OCI-LY7 (cell line): ENCODE measurements at regions not wholly inside any gene's neighbourhood (a gene's known extent, or its start where the extent isn't known, plus 50 kb on each side); places are given as distances from the start of the nearest gene placed in this dataset.

ENCODE experiments used
- BruUV-seq: library from RNA; stranded (reverse); fragments of 400-500 nt; replicated peaks from 2 replicates; lab custom pipeline; 2021; lab: Mats Ljungman, UMichigan
- CTCF ChIA-PET: fragments of 300-600 bp; sonication (Branson Sonifier 250); formaldehyde crosslinking; loops from one replicate; lab custom pipeline; 2022; ENCODE audit warnings: antibody characterized with exemption; ENCODE audit not compliant: unreplicated experiment; lab: Charles Lee
- POLR2A ChIA-PET: fragments of 300-600 bp; sonication (Branson Sonifier 250); formaldehyde crosslinking; loops from one replicate; lab custom pipeline; 2022; ENCODE audit warnings: antibody characterized with exemption; lab: Charles Lee
- DNase-seq: peaks from one replicate; pipeline ENCODE4 v3.0.0-alpha.2; 2015; ENCODE audit warnings: low spot score
- H2AFZ ChIP-seq: fragments of 200-600 bp; sonication (generic), shearing (Covaris generic); 2 replicates; pipeline ENCODE4 v1.6.1; 2014; ENCODE audit warnings: mild to moderate bottlenecking, antibody characterized with exemption, low read length, moderate library complexity
- H3K27ac ChIP-seq: fragments of 200-600 bp; sonication (generic); 2 replicates; pipeline ENCODE4 v1.5.1; 2014; ENCODE audit warnings: mixed run types, low read depth, mild to moderate bottlenecking, moderate library complexity, low read length, inconsistent platforms; ENCODE audit not compliant: poor library complexity, severe bottlenecking
- H3K36me3 ChIP-seq: fragments of 200-600 bp; sonication (generic); 2 replicates; pipeline ENCODE4 v1.6.1; 2014; ENCODE audit warnings: mild to moderate bottlenecking, antibody characterized with exemption, low read length, moderate library complexity, mixed read lengths; ENCODE audit not compliant: insufficient read depth
- H3K4me1 ChIP-seq: fragments of 200-600 bp; sonication (generic); 2 replicates; pipeline ENCODE4 v1.5.1; 2014; ENCODE audit warnings: mild to moderate bottlenecking, low read length; ENCODE audit not compliant: insufficient read depth, poor library complexity, severe bottlenecking
- H3K4me2 ChIP-seq: fragments of 200-600 bp; sonication (generic); 2 replicates; pipeline ENCODE4 v1.6.1; 2014; ENCODE audit warnings: mild to moderate bottlenecking, low read length
- H3K4me3 ChIP-seq: fragments of 200-600 bp; sonication (generic); 2 replicates; pipeline ENCODE4 v1.5.1; 2014; ENCODE audit warnings: mild to moderate bottlenecking, low read depth, low read length; ENCODE audit not compliant: poor library complexity, severe bottlenecking
- H3K79me2 ChIP-seq: fragments of 200-600 bp; sonication (generic); 2 replicates; pipeline ENCODE4 v1.6.1; 2016; ENCODE audit warnings: low read depth, mild to moderate bottlenecking, low read length, moderate library complexity, mixed read lengths; ENCODE audit not compliant: insufficient read depth
- H3K9me2 ChIP-seq: fragments of 200-600 bp; sonication (generic); 2 replicates; pipeline ENCODE4 v1.6.1; 2016; ENCODE audit warnings: mild to moderate bottlenecking, low read length, mixed read lengths; ENCODE audit not compliant: insufficient read depth
- H3K9me3 ChIP-seq: fragments of 200-600 bp; sonication (generic); 2 replicates; pipeline ENCODE4 v1.6.1; 2014; ENCODE audit warnings: mild to moderate bottlenecking, mixed run types, low read length, mixed read lengths
- H4K20me1 ChIP-seq: fragments of 200-600 bp; sonication (generic); 2 replicates; pipeline ENCODE4 v1.6.1; 2014; ENCODE audit warnings: mild to moderate bottlenecking, antibody characterized with exemption, low read length, moderate library complexity, mixed read lengths; ENCODE audit not compliant: insufficient read depth
- CTCF ChIP-seq: fragments of 200-600 bp; sonication (generic); conservative IDR thresholded peaks from 2 replicates; pipeline ENCODE4 v1.5.1; 2014; ENCODE audit warnings: mild to moderate bottlenecking, antibody characterized with exemption, low read length, moderate library complexity, mixed read lengths
- EZH2phosphoT487 ChIP-seq: fragments of 200-600 bp; sonication (generic); IDR thresholded peaks from 2 replicates; pipeline ENCODE4 v1.6.1; 2018; ENCODE audit warnings: low read depth, borderline replicate concordance, mild to moderate bottlenecking, mixed run types, antibody characterized with exemption, low read length, moderate library complexity, mixed read lengths
- intact Hi-C: fragments of 100-400 bp; cut with micrococcal nuclease; formaldehyde crosslinking; loops from one replicate; pipeline ENCODE4 v1.10.0; 2022; ENCODE audit not compliant: unreplicated experiment

- H3K4me2 ChIP-seq: no peak overlapping the region
- no peak for DNase-seq
- H3K27ac ChIP-seq: no peak overlapping the region
- ChIA-PET CTCF (no interaction called here), POLR2A (no interaction called here)
- TF ChIP-seq CTCF: no peak
- no peak for TF ChIP-seq EZH2phosphoT487
- no peaks in the 10 kb centered on the region for H3K9me2 ChIP-seq
- no peak overlapping the region for H2AFZ ChIP-seq
- H3K36me3 ChIP-seq: no peaks in the 10 kb centered on the region
- no peaks in the 10 kb centered on the region for H3K79me2 ChIP-seq
- BruUV-seq: no TSS peak
- H4K20me1 ChIP-seq: no peaks in the 10 kb centered on the region
- intact Hi-C loops: no loop called here
- H3K4me3 ChIP-seq: no peak overlapping the region
- H3K4me1 ChIP-seq: no peaks in the 10 kb centered on the region
- no peaks in the 10 kb centered on the region for H3K9me3 ChIP-seq
These were observed 118.3 kb downstream of the LRIG3 start for GRCh38 chr12:58801986-58802385.

- DNase-seq: no peak
- Histone ChIP-seq H3K4me2 (no peak overlapping the region), H2AFZ (no peak overlapping the region), H3K9me2 (no peaks in the 10 kb centered on the region), H3K79me2 (no peaks in the 10 kb centered on the region), H3K27ac (no peak overlapping the region), H4K20me1 (no peaks in the 10 kb centered on the region), H3K9me3 (no peaks in the 10 kb centered on the region), H3K4me3 (no peak overlapping the region), H3K4me1 (no peaks in the 10 kb centered on the region), H3K36me3 (no peaks in the 10 kb centered on the region)
- TF ChIP-seq CTCF: no peak
- TF ChIP-seq EZH2phosphoT487: no peak
- POLR2A ChIA-PET: interaction anchor here (1.1 kb wide), 1 partner anchor 53 kb away, joined by 5 read pairs; no protein-coding TSS in a partner anchor
- intact Hi-C loops: no loop called here
- CTCF ChIA-PET: no interaction called here
- BruUV-seq: no TSS peak
These were observed 116.4 kb downstream of the LRIG3 start for GRCh38 chr12:58803908-58804307.

- peak; percentile 2 for DNase-seq
- no peaks in the 10 kb centered on the region for H4K20me1 ChIP-seq
- H2AFZ ChIP-seq: no peak overlapping the region
- no peak overlapping the region for H3K27ac ChIP-seq
- H3K9me2 ChIP-seq: no peaks in the 10 kb centered on the region
- no peaks in the 10 kb centered on the region for H3K79me2 ChIP-seq
- intact Hi-C loops: no loop called here
- no peaks in the 10 kb centered on the region for H3K36me3 ChIP-seq
- no peaks in the 10 kb centered on the region for H3K9me3 ChIP-seq
- H3K4me2 ChIP-seq: no peak overlapping the region
- no TSS peak for BruUV-seq
- H3K4me3 ChIP-seq: no peak overlapping the region
- ChIA-PET CTCF (no interaction called here), POLR2A (interaction anchor here (0.5 to 1.1 kb wide), 2 partner anchors 23 to 54 kb away, joined by 3 to 5 read pairs; no protein-coding TSS in a partner anchor)
- H3K4me1 ChIP-seq: no peaks in the 10 kb centered on the region
- TF ChIP-seq EZH2phosphoT487: no peak
- TF ChIP-seq CTCF: peak; percentile 72
These were observed 115.6 kb downstream of the LRIG3 start for GRCh38 chr12:58804749-58805148.
